H9 (cell line): ENCODE measurements at regions not wholly inside any gene's neighbourhood (a gene's known extent, or its start where the extent isn't known, plus 50 kb on each side); places are given as distances from the start of the nearest gene placed in this dataset.

Source experiments
- DNase-seq: peaks from one replicate; pipeline ENCODE4 v3.0.0-alpha.2; 2017
- H2AFZ ChIP-seq: one replicate; pipeline ENCODE4 v1.6.1; 2013; ENCODE audit warnings: mild to moderate bottlenecking, low read length, control low read depth, moderate library complexity
- H2AK5ac ChIP-seq: 2 replicates; pipeline ENCODE4 v1.6.1; 2013; ENCODE audit warnings: low read length, control low read depth, mixed read lengths; ENCODE audit not compliant: insufficient read length
- H2BK120ac ChIP-seq: one replicate; pipeline ENCODE4 v1.6.1; 2013; ENCODE audit warnings: low read depth, mild to moderate bottlenecking, low read length, control low read depth, inconsistent platforms; ENCODE audit not compliant: poor library complexity, severe bottlenecking
- H2BK12ac ChIP-seq: 2 replicates; pipeline ENCODE4 v1.6.1; 2013; ENCODE audit warnings: low read length, control low read depth, mixed read lengths, low read depth; ENCODE audit not compliant: insufficient read length
- H2BK15ac ChIP-seq: 2 replicates; pipeline ENCODE4 v1.6.1; 2013; ENCODE audit warnings: low read depth, low read length, control low read depth
- H2BK20ac ChIP-seq: one replicate; pipeline ENCODE4 v1.6.1; 2013; ENCODE audit warnings: low read depth, mild to moderate bottlenecking, low read length, control low read depth, inconsistent platforms; ENCODE audit not compliant: poor library complexity, severe bottlenecking
- H2BK5ac ChIP-seq: 2 replicates; pipeline ENCODE4 v1.6.1; 2013; ENCODE audit warnings: low read length, control low read depth, mixed read lengths; ENCODE audit not compliant: insufficient read length
- H3K14ac ChIP-seq: 2 replicates; pipeline ENCODE4 v1.6.1; 2013; ENCODE audit warnings: low read length, control low read depth; ENCODE audit not compliant: insufficient read depth
- H3K18ac ChIP-seq: 2 replicates; pipeline ENCODE4 v1.6.1; 2013; ENCODE audit warnings: low read depth, mild to moderate bottlenecking, mixed read lengths, low read length, control low read depth; ENCODE audit not compliant: insufficient read length
- H3K23ac ChIP-seq: 2 replicates; pipeline ENCODE4 v1.6.1; 2013; ENCODE audit warnings: low read length, control low read depth, mixed read lengths, low read depth; ENCODE audit not compliant: insufficient read length
- H3K23me2 ChIP-seq: 2 replicates; pipeline ENCODE4 v1.6.1; 2013; ENCODE audit warnings: low read depth, mild to moderate bottlenecking, mixed read lengths, low read length, control low read depth; ENCODE audit not compliant: insufficient read length, poor library complexity, severe bottlenecking
- H3K27ac ChIP-seq: 2 replicates; pipeline ENCODE4 v1.5.1; 2013; ENCODE audit warnings: low read length, control low read depth, mixed read lengths, low read depth; ENCODE audit not compliant: insufficient read length
- H3K27me3 ChIP-seq: 2 replicates; pipeline ENCODE4 v1.6.1; 2013; ENCODE audit warnings: low read length, control low read depth, inconsistent platforms; ENCODE audit not compliant: insufficient read depth
- H3K4ac ChIP-seq: 2 replicates; pipeline ENCODE4 v1.6.1; 2013; ENCODE audit warnings: low read depth, mild to moderate bottlenecking, control low read depth, inconsistent platforms, low read length, moderate library complexity
- H3K4me1 ChIP-seq: 2 replicates; pipeline ENCODE4 v1.6.1; 2013; ENCODE audit warnings: low read length, control low read depth, inconsistent platforms; ENCODE audit not compliant: insufficient read depth
- H3K4me2 ChIP-seq: 2 replicates; pipeline ENCODE4 v1.6.1; 2013; ENCODE audit warnings: low read length, control low read depth, mixed read lengths; ENCODE audit not compliant: insufficient read length, insufficient read depth
- H3K56ac ChIP-seq: 2 replicates; pipeline ENCODE4 v1.6.1; 2013; ENCODE audit warnings: low read depth, mild to moderate bottlenecking, mixed read lengths, low read length, control low read depth; ENCODE audit not compliant: insufficient read length
- H3K79me1 ChIP-seq: 2 replicates; pipeline ENCODE4 v1.6.1; 2013; ENCODE audit warnings: low read depth, mild to moderate bottlenecking, moderate library complexity, low read length, control low read depth, inconsistent platforms; ENCODE audit not compliant: insufficient read depth, poor library complexity, severe bottlenecking
- H3K79me2 ChIP-seq: 2 replicates; pipeline ENCODE4 v1.6.1; 2013; ENCODE audit warnings: low read length, control low read depth, inconsistent platforms; ENCODE audit not compliant: insufficient read depth
- H3K9ac ChIP-seq: 2 replicates; pipeline ENCODE4 v1.6.1; 2013; ENCODE audit warnings: low read length, control low read depth, mixed read lengths; ENCODE audit not compliant: insufficient read length; ENCODE audit errors: extremely low read depth
- H3K9me3 ChIP-seq: one replicate; pipeline ENCODE4 v1.6.1; 2013; ENCODE audit warnings: low read depth, low read length, inconsistent platforms; ENCODE audit not compliant: control insufficient read depth
- H3T11ph ChIP-seq: one replicate; pipeline ENCODE4 v1.6.1; 2013; ENCODE audit warnings: mild to moderate bottlenecking, low read length, control low read depth, inconsistent platforms
- H4K20me1 ChIP-seq: one replicate; pipeline ENCODE4 v1.6.1; 2013; ENCODE audit not compliant: control insufficient read depth, insufficient read length, insufficient read depth
- H4K5ac ChIP-seq: 2 replicates; pipeline ENCODE4 v1.6.1; 2013; ENCODE audit warnings: low read depth, mild to moderate bottlenecking, mixed read lengths, low read length, control low read depth; ENCODE audit not compliant: insufficient read length
- H4K8ac ChIP-seq: replicated peaks from 2 replicates; pipeline ENCODE4 v1.6.1; 2013; ENCODE audit warnings: low read length, control low read depth, mixed read lengths, low read depth; ENCODE audit not compliant: insufficient read length
- H4K91ac ChIP-seq: 2 replicates; pipeline ENCODE4 v1.6.1; 2013; ENCODE audit warnings: low read depth, mild to moderate bottlenecking, moderate library complexity, mixed read lengths, low read length, control low read depth; ENCODE audit not compliant: insufficient read length
- H3K27ac Mint-ChIP-seq, 3 experiments: 2 replicates in 2 of 3; 3 replicates in 1 of 3; pipeline ENCODE4 v1.8.0; 2020 to 2021; ENCODE audit warnings: mixed read lengths in 3 of 3, mild to moderate bottlenecking in 1 of 3, moderate library complexity in 1 of 3
- H3K27me3 Mint-ChIP-seq: 2 replicates; pipeline ENCODE4 v1.8.0; 2021; ENCODE audit warnings: low read depth, mild to moderate bottlenecking, moderate library complexity, mixed read lengths
- H3K36me3 Mint-ChIP-seq, 3 experiments: 2 replicates in 2 of 3; 3 replicates in 1 of 3; pipeline ENCODE4 v1.8.0; 2020 to 2021; ENCODE audit warnings: low read depth in 3 of 3, mixed read lengths in 3 of 3; ENCODE audit not compliant: insufficient read depth in 1 of 3
- H3K4me1 Mint-ChIP-seq, 2 experiments: 2 replicates each; pipeline ENCODE4 v1.8.0; 2020; ENCODE audit warnings: mixed read lengths in 2 of 2
- H3K4me3 Mint-ChIP-seq, 2 experiments: 2 replicates in 1 of 2; 3 replicates in 1 of 2; pipeline ENCODE4 v1.8.0; 2020 to 2021; ENCODE audit warnings: mild to moderate bottlenecking in 2 of 2, mixed read lengths in 2 of 2, moderate library complexity in 1 of 2
- H3K9me3 Mint-ChIP-seq, 2 experiments: 2 replicates in 1 of 2; 3 replicates in 1 of 2; pipeline ENCODE4 v1.8.0; 2020; ENCODE audit warnings: mild to moderate bottlenecking in 2 of 2, mixed read lengths in 2 of 2, moderate library complexity in 1 of 2
- WGBS: extraction: QIAGEN DNeasy Blood & Tissue Kit; methylation state at CpG from one replicate; pipeline ENCODE4 v1.1.7; 2013; ENCODE audit warnings: missing lambda C conversion rate, low lambda C conversion rate, mixed read lengths; ENCODE audit not compliant: insufficient read length; ENCODE audit errors: extremely low coverage; 5-methylcytosine and 5-hydroxymethylcytosine counted together
- TF ChIP-seq, protein P1 (sequence below): fragments of 200-600 bp; sonication (generic); conservative IDR thresholded peaks from 3 replicates; pipeline ENCODE4 v1.8.0; 2021; ENCODE audit warnings: antibody characterized with exemption, mild to moderate bottlenecking

GRCh38 chr2:168392024-168392423, 64.0 kb upstream of the CERS6 start:
- Histone ChIP-seq H3K79me1 (no peaks in the 10 kb centered on the region), H3K18ac (no peak overlapping the region)

More at GRCh38 chr2:168392024-168392423, 64.0 kb upstream of the CERS6 start:
- Histone ChIP-seq H3K23me2 (no peaks in the 10 kb centered on the region), H3K27me3 (no peaks in the 10 kb centered on the region), H4K91ac (no peak overlapping the region), H2BK15ac (no peak overlapping the region), H3K4me1 (no peaks in the 10 kb centered on the region), H3K9ac (no peak overlapping the region), H4K20me1 (no peaks in the 10 kb centered on the region), H3K4ac (no peak overlapping the region), H3K4me2 (no peak overlapping the region), H3K56ac (no peak overlapping the region), H2BK120ac (no peak overlapping the region), H3K79me2 (no peaks in the 10 kb centered on the region), H2BK20ac (no peak overlapping the region), H4K8ac (no peak overlapping the region), H2BK5ac (no peak overlapping the region), H3K23ac (no peak overlapping the region), H3T11ph (no peak overlapping the region), H2AFZ (no peak overlapping the region), H2AK5ac (no peak overlapping the region), H3K9me3 (no peaks in the 10 kb centered on the region), H3K14ac (no peak overlapping the region), H2BK12ac (no peak overlapping the region), H3K27ac (no peak overlapping the region), H4K5ac (no peak overlapping the region)
- Mint-ChIP-seq H3K36me3 (no peaks in the 10 kb centered on the region), H3K4me3 (no peak overlapping the region), H3K27me3 (no peaks in the 10 kb centered on the region; the same call in 1 of the 2 replicates), H3K27ac (no peak overlapping the region), H3K9me3 (no peaks in the 10 kb centered on the region), H3K4me1 (no peaks in the 10 kb centered on the region)
- TF ChIP-seq, protein P1, sequence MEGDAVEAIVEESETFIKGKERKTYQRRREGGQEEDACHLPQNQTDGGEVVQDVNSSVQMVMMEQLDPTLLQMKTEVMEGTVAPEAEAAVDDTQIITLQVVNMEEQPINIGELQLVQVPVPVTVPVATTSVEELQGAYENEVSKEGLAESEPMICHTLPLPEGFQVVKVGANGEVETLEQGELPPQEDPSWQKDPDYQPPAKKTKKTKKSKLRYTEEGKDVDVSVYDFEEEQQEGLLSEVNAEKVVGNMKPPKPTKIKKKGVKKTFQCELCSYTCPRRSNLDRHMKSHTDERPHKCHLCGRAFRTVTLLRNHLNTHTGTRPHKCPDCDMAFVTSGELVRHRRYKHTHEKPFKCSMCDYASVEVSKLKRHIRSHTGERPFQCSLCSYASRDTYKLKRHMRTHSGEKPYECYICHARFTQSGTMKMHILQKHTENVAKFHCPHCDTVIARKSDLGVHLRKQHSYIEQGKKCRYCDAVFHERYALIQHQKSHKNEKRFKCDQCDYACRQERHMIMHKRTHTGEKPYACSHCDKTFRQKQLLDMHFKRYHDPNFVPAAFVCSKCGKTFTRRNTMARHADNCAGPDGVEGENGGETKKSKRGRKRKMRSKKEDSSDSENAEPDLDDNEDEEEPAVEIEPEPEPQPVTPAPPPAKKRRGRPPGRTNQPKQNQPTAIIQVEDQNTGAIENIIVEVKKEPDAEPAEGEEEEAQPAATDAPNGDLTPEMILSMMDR, result no peak
- no CpG with 5 or more reads among the region's 2 CpGs for WGBS
- no peak for DNase-seq
